Stomach (tissue), 4 donors: ENCODE measurements at regions not wholly inside any gene's neighbourhood (a gene's known extent, or its start where the extent isn't known, plus 50 kb on each side); places are given as distances from the start of the nearest gene placed in this dataset.
"Not testable (repeated sequence)": the region's sequence is repeated elsewhere in the genome, so short reads cannot be mapped to it uniquely, and the experiment has no call there.

Experiments
- EP300 ChIP-seq: sonication (generic); formaldehyde crosslinking; IDR thresholded peaks from one replicate; pipeline ENCODE4 v1.6.1; 2017; ENCODE audit warnings: antibody characterized with exemption
- POLR2A ChIP-seq, 4 donors: fragments of 450-650 bp; IDR thresholded peaks; one replicate each; pipeline ENCODE4 v1.6.1; 2016; ENCODE audit warnings: antibody characterized with exemption in 4 of 4, control low read depth in 2 of 4, mild to moderate bottlenecking in 1 of 4, moderate library complexity in 1 of 4
- TF ChIP-seq, protein P1 (sequence below), 7 experiments: fragments of 450-650 bp in 4 of 7; fragments of 200-600 bp in 3 of 7; sonication (generic) in 3 of 7; IDR thresholded peaks; one replicate each; pipeline ENCODE4 v1.5.1; 2016 to 2019; ENCODE audit warnings: antibody characterized with exemption in 7 of 7, control low read depth in 2 of 7, mild to moderate bottlenecking in 1 of 7

- TF ChIP-seq, protein P1, sequence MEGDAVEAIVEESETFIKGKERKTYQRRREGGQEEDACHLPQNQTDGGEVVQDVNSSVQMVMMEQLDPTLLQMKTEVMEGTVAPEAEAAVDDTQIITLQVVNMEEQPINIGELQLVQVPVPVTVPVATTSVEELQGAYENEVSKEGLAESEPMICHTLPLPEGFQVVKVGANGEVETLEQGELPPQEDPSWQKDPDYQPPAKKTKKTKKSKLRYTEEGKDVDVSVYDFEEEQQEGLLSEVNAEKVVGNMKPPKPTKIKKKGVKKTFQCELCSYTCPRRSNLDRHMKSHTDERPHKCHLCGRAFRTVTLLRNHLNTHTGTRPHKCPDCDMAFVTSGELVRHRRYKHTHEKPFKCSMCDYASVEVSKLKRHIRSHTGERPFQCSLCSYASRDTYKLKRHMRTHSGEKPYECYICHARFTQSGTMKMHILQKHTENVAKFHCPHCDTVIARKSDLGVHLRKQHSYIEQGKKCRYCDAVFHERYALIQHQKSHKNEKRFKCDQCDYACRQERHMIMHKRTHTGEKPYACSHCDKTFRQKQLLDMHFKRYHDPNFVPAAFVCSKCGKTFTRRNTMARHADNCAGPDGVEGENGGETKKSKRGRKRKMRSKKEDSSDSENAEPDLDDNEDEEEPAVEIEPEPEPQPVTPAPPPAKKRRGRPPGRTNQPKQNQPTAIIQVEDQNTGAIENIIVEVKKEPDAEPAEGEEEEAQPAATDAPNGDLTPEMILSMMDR (IDR thresholded peaks at IDR 0.05) = not testable (repeated sequence)
- TF ChIP-seq POLR2A (IDR thresholded peaks at IDR 0.05); EP300: not testable (repeated sequence)
Measured at GRCh38 chr1:858649-859041, 65.1 kb upstream of the SAMD11 start.
